COR-L47 (cell line): ENCODE measurements at regions not wholly inside any gene's neighbourhood (a gene's known extent, or its start where the extent isn't known, plus 50 kb on each side); places are given as distances from the start of the nearest gene placed in this dataset.

Experiments
- DNase-seq: peaks from one replicate; lab custom pipeline; 2025; lab: John Stamatoyannopoulos, UW

- DNase-seq: no peak
These were observed 156.6 kb downstream of the TLR4 start for GRCh38 chr9:117860849-117861248.

GRCh38 chr9:117864385-117865057, 160.3 kb downstream of the TLR4 start:
- DNase-seq: no peak

- no peak for DNase-seq
These were observed 164.4 kb downstream of the TLR4 start for GRCh38 chr9:117868594-117868993.

- DNase-seq: no peak
These were observed 165.1 kb downstream of the TLR4 start for GRCh38 chr9:117869287-117869686.

GRCh38 chr9:117869712-117870111, 165.5 kb downstream of the TLR4 start:
- DNase-seq: no peak

GRCh38 chr9:117873664-117874063, 169.5 kb downstream of the TLR4 start:
- no peak for DNase-seq

- DNase-seq: no peak
These were observed 171.7 kb downstream of the TLR4 start for GRCh38 chr9:117875886-117876285.

- DNase-seq: no peak
These were observed 178.0 kb downstream of the TLR4 start for GRCh38 chr9:117882171-117882570.

- no peak for DNase-seq
These were observed 182.4 kb downstream of the TLR4 start for GRCh38 chr9:117886616-117887015.

GRCh38 chr9:117887383-117887782, 183.2 kb downstream of the TLR4 start:
- DNase-seq: no peak

- DNase-seq: no peak
These were observed 183.7 kb downstream of the TLR4 start for GRCh38 chr9:117887941-117888340.

- DNase-seq: no peak
These were observed 199.2 kb downstream of the TLR4 start for GRCh38 chr9:117903453-117903852.

GRCh38 chr9:117906763-117907162, 202.6 kb downstream of the TLR4 start:
- DNase-seq: no peak

GRCh38 chr9:117907420-117907819, 203.2 kb downstream of the TLR4 start:
- no peak for DNase-seq

- no peak for DNase-seq
These were observed 212.1 kb downstream of the TLR4 start for GRCh38 chr9:117916291-117916690.

GRCh38 chr9:117917873-117918272, 213.7 kb downstream of the TLR4 start:
- DNase-seq: no peak

GRCh38 chr9:117919538-117919937, 215.3 kb downstream of the TLR4 start:
- no peak for DNase-seq

- DNase-seq: no peak
These were observed 221.9 kb downstream of the TLR4 start for GRCh38 chr9:117926031-117926658.

GRCh38 chr9:117927354-117927753, 223.2 kb downstream of the TLR4 start:
- peak; percentile 40 for DNase-seq

GRCh38 chr9:117929868-117930267, 225.7 kb downstream of the TLR4 start:
- DNase-seq: peak; percentile 78

- DNase-seq: no peak
These were observed 228.4 kb downstream of the TLR4 start for GRCh38 chr9:117932585-117932984.

- DNase-seq: no peak
These were observed 232.3 kb downstream of the TLR4 start for GRCh38 chr9:117936185-117937130.

GRCh38 chr9:117938086-117938485, 233.9 kb downstream of the TLR4 start:
- no peak for DNase-seq
